Endometrium (tissue), 2 donors: ENCODE measurements at regions not wholly inside any gene's neighbourhood (a gene's known extent, or its start where the extent isn't known, plus 50 kb on each side); places are given as distances from the start of the nearest gene placed in this dataset.

ENCODE experiments used
- FAIRE-seq: peaks from 2 replicates; lab custom pipeline; 2012; peaks lifted over from hg19 to GRCh38; lab: Jason Lieb, UNC
- donor health status: control.
- donor health status: control.

- no peak for FAIRE-seq
Measured at GRCh38 chrX:134747006-134747405, 50.0 kb downstream of the PABIR2 start.

GRCh38 chrX:134746410-134746785 is 50.6 kb downstream of the PABIR2 start:
- no peak for FAIRE-seq

GRCh38 chrX:134745636-134746409 is 51.2 kb downstream of the PABIR2 start:
- FAIRE-seq: no peak

GRCh38 chrX:134743091-134743490 is 53.9 kb downstream of the PABIR2 start:
- FAIRE-seq: no peak

- no peak for FAIRE-seq
Measured at GRCh38 chrX:134742573-134742972, 54.4 kb downstream of the PABIR2 start.

GRCh38 chrX:134741746-134742145 is 55.3 kb downstream of the PABIR2 start:
- no peak for FAIRE-seq

- no peak for FAIRE-seq
Measured at GRCh38 chrX:134738986-134739740, 57.8 kb downstream of the PABIR2 start.

GRCh38 chrX:134738445-134738844 is 58.6 kb downstream of the PABIR2 start:
- FAIRE-seq: no peak

GRCh38 chrX:134737721-134738369 is 59.2 kb downstream of the PABIR2 start:
- FAIRE-seq: no peak

- FAIRE-seq: no peak
Measured at GRCh38 chrX:134737061-134737460, 59.9 kb downstream of the PABIR2 start.

- FAIRE-seq: no peak
Measured at GRCh38 chrX:134736356-134736755, 60.6 kb downstream of the PABIR2 start.

- FAIRE-seq: no peak
Measured at GRCh38 chrX:134735015-134735414, 62.0 kb downstream of the PABIR2 start.

GRCh38 chrX:134734466-134734952 is 62.5 kb downstream of the PABIR2 start:
- peak; percentile 41 for FAIRE-seq

- no peak for FAIRE-seq
Measured at GRCh38 chrX:134733591-134733990, 63.4 kb downstream of the PABIR2 start.

- FAIRE-seq: no peak
Measured at GRCh38 chrX:134732676-134733075, 64.3 kb downstream of the PABIR2 start.

GRCh38 chrX:134732152-134732551 is 64.9 kb downstream of the PABIR2 start:
- no peak for FAIRE-seq

GRCh38 chrX:134727363-134727762 is 69.1 kb upstream of the PLAC1 start:
- no peak for FAIRE-seq

GRCh38 chrX:134725103-134725690 is 66.9 kb upstream of the PLAC1 start:
- FAIRE-seq: no peak

- FAIRE-seq: no peak
Measured at GRCh38 chrX:134721766-134722532, 63.7 kb upstream of the PLAC1 start.

- FAIRE-seq: no peak
Measured at GRCh38 chrX:134718966-134719317, 60.7 kb upstream of the PLAC1 start.

- peak; percentile 41 for FAIRE-seq
Measured at GRCh38 chrX:134718105-134718965, 60.1 kb upstream of the PLAC1 start.
